ENCODE measurements at regions not wholly inside any gene's neighbourhood (a gene's known extent, or its start where the extent isn't known, plus 50 kb on each side); places are given as distances from the start of the nearest gene placed in this dataset.
"Not testable (repeated sequence)": the region's sequence is repeated elsewhere in the genome, so short reads cannot be mapped to it uniquely, and the experiment has no call there.

DNA sequence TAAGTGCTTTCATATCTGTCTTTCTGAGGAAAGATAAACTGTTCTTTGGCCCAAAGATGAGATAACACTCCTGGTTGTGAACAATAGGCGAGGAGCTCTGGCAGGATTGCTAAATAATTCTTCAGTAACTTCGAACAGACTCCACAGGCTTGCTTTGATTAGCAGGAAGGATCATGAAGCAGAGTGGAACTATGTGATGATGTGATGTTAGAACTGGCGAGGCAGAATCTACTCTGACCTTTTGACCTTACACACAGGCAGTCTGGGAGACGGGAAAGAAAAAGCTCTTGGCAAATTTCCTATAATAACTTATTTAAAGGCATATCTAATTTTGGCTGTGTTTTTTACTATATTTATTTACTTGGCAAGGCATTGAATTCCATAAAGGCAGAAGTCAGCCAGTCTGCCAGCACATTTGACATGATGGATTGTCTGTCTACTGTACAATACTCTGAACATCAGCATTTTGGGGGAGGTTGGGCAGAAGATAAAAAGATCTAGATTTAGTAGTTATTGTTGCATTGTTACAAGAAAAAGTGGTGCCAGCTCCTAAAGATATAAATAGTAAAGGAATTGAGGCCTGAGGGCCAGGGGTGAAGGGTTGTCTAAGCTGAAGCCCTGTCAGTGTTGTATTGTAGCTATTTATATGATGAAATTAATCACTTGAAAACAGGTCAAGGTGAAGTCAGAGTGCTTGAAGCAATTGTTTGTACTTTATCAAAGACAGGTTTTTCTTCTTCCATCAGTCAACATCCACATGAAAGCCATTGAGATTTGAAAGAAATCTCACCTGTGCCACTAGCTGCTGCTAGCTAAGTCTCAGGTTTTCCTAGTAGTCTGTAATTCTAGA, 708.8 kb downstream of the LTN1 start:
- no peak for DNase-seq (ENCODE audit: low spot score)

DNA sequence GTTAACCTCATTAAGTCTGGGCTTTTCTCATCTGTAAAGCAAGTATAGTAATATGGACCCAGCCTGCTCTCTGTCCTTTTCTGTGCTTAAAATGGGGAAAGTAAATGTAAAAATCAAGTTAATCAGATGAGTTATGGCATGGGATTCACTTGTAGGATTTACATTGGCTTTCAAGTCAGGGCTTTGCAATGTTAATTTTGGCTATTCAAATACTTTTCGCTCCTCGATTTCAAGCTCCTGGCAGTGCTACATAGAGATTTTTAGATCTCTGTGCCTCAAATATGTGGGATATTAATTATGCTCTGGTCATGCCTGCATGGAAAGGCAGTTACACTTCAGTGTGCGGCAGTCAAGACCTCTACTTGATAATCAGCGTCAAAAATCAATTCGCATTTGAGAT, 709.8 kb downstream of the LTN1 start:
- no peak for DNase-seq (ENCODE audit: low spot score)

DNA sequence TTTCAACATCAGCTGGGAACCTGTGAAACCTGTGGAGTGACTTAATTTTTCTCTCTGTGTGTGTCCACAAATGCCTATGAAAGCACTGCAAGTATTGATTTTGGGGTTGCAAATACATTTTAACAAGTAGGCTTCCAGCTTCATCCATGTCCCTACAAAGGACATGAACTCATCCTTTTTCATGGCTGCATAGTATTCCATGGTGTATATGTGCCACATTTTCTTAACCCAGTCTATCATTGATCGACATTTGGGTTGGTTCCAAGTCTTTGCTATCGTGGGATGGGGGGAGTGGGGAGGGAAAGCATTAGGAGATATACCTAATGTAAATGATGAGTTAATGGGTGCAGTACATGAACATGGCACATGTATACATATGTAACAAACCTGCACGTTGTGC, 711.3 kb downstream of the LTN1 start:
- DNase-seq (ENCODE audit: low spot score), result not testable (repeated sequence)

DNA sequence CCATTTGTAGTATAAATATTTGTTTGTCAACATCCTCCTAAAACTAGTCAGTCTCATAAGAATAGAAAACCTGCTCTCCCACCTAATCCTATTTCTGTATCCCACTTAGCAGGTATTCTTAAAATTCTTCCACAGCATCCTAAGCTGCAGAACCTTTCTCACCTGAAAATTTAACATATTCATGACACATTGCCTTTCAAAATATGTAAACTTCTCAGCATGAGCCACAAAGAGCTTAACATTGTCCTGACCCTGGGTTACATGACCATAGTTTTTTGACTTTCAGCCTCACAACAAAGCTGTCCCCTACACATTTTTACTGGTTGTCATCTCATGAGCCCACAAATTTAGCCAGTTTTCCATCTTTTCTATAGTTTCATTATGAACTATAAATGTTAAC, 712.1 kb downstream of the LTN1 start:
- no peak for DNase-seq (ENCODE audit: low spot score)

DNA sequence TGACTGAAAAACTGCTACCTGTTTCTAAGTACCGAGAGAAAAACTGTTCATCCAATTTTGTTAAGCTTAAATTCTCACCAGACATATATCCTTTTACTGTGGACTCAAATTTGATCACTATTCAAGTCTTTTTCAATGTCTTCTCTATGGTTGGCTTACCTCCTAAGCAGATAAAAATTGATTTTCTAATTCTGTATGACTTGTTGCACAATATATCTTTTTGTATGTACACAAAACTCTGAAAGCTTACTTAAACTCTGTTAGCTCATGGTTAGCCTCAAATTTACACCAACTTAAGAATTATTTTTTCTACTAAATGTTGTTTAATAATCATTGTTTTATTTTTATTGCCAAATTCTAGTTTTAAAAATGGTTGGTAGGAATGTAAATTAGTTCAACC, 715.4 kb downstream of the LTN1 start:
- DNase-seq (ENCODE audit: low spot score), result no peak

DNA sequence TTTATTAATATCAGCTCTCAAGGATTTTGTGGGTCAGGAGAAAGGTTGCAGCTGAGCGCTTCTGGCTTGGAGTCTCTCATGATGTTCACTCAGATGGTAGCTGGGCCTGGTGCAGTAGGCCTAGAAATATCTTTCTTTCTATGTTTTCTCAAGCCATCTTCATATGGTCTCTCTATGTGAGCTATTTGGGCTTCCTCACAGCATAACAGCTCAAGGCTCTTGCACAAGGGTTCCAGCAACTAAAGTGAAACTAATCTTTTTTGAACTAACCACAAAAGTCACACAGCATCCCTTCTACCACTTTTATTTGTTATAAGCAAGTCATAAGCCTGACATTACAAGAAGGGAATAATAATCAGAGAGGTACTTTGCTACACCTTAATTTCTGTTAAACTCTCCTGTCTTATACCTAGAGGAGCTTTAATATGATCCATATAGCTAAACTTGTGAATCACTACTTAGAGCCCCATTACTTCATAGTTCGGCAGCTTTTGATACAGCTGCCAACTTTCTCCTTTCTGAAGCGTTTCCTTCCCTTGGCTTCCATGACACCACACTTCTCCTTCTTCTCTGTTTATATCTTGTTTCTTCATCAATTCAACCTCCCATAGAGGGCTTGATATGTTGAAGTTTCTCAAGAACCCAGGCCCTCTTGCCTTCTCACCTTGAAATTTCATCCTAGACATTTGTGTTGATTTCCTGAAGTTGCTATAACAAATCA, 720.2 kb downstream of the LTN1 start:
- DNase-seq (ENCODE audit: low spot score), result no peak

DNA sequence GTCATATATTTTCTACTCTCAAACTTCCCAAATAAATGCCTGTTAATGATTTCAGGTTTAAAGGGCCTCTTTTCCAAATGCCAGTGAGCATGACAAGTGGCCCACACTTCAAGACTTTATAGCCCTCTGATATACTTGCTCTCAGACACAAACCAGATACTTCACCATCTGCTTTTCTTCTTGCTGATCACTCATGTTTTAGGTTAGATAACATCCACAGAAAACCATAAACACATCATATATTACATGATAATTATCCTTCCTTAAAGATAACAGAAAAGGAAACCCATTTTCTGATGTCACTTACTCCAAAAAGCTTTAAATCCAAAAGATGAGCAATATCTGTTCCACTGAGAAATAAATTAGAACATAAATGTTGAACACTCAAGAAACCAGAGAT, 723.5 kb downstream of the LTN1 start:
- no peak for DNase-seq (ENCODE audit: low spot score)

DNA sequence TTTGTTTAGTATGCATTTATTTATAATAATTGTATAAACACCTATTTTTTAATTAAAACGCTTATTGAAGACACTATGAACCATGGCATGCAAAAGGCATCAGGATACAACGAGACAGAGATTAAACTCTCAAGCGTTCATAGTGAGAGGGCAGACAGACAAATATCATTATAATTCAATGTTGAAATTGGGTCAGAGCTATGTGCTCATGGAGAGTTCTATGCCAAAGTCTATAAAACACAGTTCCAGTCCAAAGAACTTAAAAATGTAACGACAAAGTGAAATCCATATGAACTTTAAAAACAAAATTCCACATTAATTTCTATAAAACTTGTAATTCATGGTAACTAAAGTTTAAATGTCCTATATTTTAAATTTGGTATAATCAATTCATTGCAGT, 724.0 kb downstream of the LTN1 start:
- DNase-seq (ENCODE audit: low spot score), result no peak

DNA sequence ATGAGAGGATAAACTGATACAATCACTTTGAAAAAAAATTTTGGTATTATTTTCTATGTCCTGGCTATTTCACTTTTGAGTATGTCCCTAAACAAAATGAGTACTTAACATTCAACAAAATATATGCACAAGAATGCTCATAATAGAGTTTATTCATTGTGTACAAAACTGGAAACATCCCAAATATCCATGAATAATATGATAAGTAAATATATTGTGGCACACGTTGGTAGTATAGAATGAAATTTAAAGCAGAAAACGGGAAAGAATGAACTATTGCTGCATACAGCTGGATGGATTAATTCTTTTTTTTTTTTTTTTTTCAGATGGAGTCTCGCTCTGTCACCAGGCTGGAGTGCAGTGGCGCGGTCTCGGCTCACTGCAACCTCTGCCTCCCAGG, 725.2 kb downstream of the LTN1 start:
- DNase-seq (ENCODE audit: low spot score), result no peak

DNA sequence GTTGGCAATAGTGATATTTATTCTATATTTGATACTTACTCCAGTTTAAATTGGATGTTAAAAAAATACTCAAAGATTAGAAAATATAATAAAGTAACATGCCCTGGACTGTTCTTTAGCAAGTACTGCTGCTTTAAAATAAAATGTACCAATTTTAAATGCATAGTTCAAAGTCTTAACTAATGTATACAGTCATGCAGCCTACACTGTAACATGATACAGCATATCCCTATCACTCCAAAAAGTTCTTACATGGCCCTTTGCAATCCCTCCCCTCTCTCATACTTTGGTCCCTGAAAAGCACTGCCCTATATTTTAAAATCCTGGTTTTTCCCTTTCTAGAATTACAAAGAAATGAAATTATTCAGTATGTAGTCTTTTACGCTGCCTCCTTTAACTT, 726.6 kb downstream of the LTN1 start:
- DNase-seq (ENCODE audit: low spot score), result no peak

DNA sequence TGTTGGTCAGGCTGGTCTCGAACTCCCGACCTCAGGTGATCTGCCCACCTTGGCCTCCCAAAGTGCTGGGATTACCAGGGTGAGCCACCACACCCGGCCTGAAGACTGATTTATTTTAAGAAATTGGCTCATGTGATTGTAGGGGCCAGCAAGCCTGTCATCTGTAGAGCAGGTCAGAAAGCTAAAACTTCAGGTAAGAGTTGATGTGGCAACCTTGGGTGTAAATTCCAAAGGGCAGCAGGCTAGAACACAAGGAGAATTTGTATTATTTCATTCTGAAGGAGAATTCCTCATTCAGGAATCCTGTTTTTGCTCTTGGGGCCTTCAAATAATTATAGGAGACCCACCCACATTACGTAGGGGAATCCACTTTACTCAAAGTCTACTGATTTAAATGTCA, 728.7 kb downstream of the LTN1 start:
- no peak for DNase-seq (ENCODE audit: low spot score)

DNA sequence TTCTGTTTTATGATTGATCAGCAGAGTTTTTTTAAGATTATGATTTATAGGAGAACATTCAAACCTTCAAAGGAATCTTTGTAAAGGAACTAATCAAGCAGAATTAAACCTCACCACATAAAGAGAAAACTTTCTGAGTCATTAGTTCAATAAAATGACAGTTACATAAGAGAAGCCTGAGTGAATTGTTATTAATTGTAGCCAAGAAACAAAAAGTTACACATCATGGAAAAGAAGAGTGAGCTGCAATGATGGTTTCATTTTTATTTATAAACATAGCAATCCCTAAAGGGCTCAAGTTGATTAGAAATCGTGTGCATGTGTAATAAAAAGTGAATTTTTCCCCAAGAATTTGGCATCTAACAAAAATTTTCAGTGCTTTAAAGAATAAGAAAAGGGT, 731.4 kb downstream of the LTN1 start:
- DNase-seq (ENCODE audit: low spot score), result no peak

DNA sequence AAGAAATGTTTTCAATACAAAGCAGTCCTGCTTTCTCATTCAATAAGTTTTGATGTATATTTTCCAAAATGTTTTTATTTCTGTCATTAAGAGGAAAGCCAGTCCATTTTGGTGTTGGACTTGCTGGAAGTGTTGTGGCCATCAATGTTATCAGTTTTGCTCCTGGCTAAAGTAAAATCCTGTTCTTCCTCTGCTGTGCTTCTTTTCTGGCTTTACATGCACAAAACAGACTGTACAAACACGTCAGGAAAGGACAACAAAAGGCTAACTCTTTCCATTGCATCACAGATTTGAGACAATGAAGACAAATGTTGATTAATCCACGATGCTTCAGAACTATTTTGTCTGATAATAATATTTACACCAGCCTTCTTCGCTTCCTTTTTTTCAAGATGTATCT, 735.4 kb downstream of the LTN1 start:
- no peak for DNase-seq (ENCODE audit: low spot score)

DNA sequence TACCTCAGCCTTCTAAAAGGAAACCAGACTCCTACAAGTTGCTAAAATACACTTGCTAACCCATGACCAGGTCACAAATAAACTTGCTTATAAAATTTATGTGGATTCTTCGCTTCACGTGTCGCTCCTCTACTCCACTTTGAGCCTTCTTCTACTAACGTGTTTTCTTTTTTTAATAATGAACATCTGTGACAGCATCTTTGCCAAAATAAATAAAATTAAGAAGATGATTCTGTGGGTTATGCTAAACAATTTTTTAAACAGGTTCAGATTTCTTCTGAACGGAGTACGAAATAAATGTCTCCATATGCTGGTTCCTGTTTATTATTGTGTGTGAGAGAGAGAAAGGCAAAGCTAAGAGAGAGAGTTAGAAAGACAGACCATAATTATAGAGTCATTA, 735.8 kb downstream of the LTN1 start:
- DNase-seq (ENCODE audit: low spot score), result no peak

DNA sequence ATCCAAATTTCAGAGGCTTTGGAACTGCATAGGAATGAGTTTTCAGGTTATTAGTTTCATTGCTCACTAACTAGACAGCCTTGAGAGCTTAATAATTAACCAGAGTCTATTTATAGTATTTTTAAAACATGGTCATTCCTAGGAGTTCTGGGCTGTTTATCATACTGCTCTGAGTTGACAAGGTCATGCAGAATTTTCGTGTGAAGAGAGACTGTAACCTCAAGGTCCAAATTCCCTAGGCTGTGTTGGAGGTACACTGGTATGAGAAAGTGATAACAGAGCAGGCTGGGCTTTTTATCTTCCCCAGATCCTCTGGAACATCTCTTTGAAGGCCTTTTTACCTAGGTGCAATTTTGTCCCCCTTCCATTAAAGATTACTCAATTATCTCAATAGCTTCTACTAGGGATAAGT, 736.3 kb downstream of the LTN1 start:
- DNase-seq (ENCODE audit: low spot score), result no peak

DNA sequence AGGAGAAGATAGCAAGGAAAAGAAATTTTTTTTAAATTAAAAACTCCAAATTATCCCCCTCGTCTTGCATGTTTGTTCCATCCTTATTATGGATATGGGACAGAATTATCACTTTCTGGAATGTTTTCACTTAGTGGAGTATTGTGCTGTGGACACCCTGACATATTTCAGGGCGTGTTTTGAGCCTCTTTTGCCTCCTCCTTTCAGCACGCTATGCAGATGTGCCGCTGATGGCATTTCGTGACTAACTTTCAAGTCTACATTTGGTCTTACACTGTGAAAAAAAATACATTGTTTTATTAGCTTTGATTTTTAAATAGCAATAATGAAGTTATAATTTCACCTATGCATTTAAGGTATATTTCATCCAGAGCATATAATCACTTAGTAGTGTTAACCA, 738.7 kb downstream of the LTN1 start:
- no peak for DNase-seq (ENCODE audit: low spot score)

DNA sequence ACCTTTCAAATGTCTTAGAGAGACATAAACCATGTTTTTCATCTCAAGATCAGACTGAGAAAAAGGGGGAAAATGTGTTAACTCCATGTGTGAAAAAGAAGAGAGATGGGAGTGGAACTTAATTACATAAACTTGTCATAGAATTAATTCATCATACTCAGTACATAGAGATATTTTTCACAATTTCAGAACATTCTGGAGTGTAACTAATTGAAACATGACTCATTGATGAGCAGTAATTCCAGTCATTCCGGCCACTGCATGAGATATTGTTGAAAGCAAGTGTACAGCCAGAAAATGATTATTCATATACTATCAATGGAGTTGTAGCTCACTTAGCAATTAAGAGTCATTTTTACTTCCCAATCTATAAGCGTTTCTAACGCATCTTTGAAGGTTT, 739.3 kb downstream of the LTN1 start:
- no peak for DNase-seq (ENCODE audit: low spot score)

DNA sequence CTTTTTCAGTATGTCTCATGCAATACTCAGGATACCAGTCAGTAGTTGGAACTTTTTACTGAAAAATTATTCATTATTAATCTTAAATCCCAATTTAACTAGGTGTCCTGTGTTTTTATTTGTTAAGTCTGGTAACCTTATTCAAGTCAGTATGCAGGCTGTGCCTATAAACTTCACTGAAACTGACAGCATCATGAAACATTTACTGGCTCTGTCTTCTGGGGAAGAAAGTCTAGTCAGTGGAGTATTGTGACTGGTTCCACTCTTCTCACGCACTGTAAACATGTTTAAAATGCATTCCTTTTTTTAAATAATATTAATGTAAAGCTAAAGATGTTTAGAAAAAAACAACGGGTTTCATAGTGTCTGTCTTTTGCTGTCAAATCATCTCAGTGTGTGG, 739.7 kb downstream of the LTN1 start:
- DNase-seq (ENCODE audit: low spot score), result no peak

DNA sequence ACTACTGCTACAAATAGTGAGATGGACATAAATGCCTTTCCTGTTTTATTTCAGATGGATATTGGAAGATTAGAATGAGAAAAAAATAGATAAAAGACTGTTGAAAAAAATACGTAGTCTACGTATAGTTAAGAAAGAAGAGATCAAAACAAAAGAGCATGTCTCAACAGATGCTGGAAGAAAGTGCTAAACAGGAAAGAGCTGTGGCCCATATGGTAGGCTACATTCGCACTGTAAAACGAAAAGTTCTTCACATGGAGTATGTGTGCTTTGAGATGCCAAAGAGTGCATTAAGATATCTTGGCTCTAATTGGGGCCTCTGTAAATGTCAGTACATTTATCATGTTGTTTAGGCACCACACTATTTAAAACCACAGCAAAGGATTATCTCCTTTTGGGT, 741.7 kb downstream of the LTN1 start:
- no peak for DNase-seq (ENCODE audit: low spot score)

DNA sequence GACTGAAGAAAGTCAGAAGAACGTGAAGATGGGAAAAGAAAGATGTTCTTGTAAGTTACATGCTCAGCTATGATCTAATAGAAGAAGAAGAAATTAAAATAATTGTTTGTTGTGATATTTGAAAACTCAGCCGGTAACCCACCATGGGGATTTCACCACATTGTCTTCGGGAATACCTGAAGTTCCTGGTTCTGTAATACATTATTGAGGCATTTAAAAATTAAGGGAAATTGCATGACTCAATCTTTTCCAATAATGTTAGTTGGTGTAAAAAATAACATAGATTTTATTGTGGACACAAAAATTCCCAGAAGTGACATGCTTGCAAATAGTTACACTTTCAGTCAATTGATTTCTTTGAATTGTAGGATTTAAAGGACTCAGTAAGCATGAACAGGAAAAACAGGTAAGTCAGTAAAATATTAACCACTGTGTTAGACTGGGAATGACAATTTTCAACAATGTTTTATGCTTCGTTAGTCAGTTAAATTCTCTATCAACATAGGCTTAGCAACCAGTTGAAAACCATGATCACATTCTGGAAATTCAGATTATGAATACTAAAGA, 745.1 kb downstream of the LTN1 start:
- DNase-seq (ENCODE audit: low spot score), result no peak

DNA sequence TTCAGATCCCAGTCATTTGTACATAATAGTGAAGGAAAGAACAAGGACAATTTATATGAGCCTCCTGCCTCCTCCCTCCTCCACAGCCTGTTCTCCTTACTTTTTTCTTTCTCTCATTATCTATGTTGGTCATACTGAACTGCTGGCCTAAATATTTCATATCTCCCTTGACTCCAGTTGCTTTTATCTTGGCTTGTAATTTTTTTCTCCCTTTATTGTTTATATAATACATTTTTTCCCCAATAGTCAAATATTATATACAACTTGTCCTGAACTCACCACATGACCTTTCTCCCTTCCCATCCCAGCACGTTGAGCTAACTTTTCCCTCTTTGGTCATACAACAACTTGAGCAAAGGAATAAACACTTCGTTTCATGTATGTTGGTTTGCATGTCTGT, 752.1 kb downstream of the LTN1 start:
- no peak for DNase-seq (ENCODE audit: low spot score)

DNA sequence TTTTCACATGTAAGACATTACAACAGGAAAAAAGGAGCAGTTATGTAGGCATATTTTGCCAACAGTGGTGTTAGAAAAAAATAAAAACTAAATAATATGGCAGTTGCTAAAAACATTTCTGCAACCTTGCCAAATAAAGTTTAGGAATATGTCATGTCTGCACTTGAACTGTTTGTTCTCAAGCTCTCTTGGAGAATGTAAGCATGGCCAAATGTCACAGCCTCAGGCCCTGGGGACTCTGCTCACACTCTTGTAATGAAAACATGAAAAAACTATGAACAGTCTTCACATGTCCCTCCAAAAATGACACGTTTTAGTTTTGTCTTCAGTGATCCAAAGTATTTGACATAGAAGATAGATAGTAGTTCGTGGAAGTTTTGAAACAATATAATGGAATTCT, 753.3 kb downstream of the LTN1 start:
- no peak for DNase-seq (ENCODE audit: low spot score)

DNA sequence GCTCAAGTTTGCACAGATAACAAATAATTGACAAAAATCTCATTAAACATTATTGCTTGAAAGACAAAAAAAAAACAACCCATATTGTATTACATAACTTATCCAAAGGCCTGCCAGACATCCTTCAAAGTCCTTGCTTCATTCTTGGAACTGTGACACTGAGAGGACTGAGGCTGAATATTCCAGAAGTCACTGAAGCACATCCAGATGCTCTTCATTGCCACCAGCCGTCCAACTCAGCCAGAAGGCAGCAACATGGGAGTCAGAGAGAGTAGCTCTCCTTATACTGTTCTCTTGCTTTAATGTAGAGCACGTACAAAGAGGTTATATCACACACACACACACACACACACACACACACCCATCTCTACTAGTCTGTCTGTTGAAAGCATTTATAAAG, 755.0 kb downstream of the LTN1 start:
- DNase-seq (ENCODE audit: low spot score), result no peak

Measured in cerebellar cortex (tissue), 1 donor.